ENCODE measurements at regions not wholly inside any gene's neighbourhood (a gene's known extent, or its start where the extent isn't known, plus 50 kb on each side); places are given as distances from the start of the nearest gene placed in this dataset.

- peaks cover 20% of the 10 kb centered on the region for H3K9me3 ChIP-seq (ENCODE audit: control insufficient read depth, low read length)
- no peaks in the 10 kb centered on the region for H3K27me3 ChIP-seq (ENCODE audit: control insufficient read depth in 1 of 2, insufficient read depth in 2 of 2, low read length in 1 of 2)
- WGBS, 2 donors = 56 to 71% methylated on average over 12 of the region's 12 CpGs
- intact Hi-C loops (cut with DNase I) = no loop called here
- ATAC-seq (ENCODE audit: low FRiP score) (no peak), DNase-seq (peak in 1 of 2 donors; percentile 44)
- H3K4me1 ChIP-seq (ENCODE audit: control insufficient read depth in 1 of 2, insufficient read depth in 2 of 2, low read length in 2 of 2) = no peaks in the 10 kb centered on the region
- H3K36me3 ChIP-seq (ENCODE audit: control insufficient read depth in 1 of 2, insufficient read depth in 2 of 2, low read length in 1 of 2) = no peaks in the 10 kb centered on the region
- H3K4me3 ChIP-seq (ENCODE audit: low read length in 2 of 2) = no peak overlapping the region
- H3K27ac ChIP-seq (ENCODE audit: low read depth in 1 of 2, low read length in 2 of 2) = no peak overlapping the region
These were observed 102.2 kb downstream of the KIF26A start for GRCh38 chr14:104240434-104241157.

DNA sequence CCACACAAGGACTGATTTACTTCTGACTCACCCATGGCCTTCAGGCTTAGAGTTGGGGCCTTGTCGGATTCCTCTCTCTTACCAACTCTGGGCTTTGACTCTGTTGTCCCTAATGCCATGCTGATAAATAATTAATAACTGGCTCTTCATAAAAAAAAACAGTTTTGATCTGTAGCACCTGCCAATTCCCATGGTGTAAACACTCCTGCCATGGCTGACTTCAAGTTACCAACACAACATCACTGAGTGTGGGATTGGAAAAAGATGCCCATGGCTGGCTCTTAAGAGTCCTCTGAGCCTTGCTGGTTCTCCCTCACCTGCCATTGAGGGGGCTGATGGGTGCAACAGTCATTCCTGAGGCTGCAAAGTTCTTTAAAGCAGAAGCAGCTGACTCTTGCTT, 104.8 kb downstream of the KIF26A start:
- Histone ChIP-seq H3K4me1 (ENCODE audit: control insufficient read depth in 1 of 2, insufficient read depth in 2 of 2, low read length in 2 of 2) (no peaks in the 10 kb centered on the region), H3K27ac (ENCODE audit: low read depth in 1 of 2, low read length in 2 of 2) (no peak overlapping the region), H3K36me3 (ENCODE audit: control insufficient read depth in 1 of 2, insufficient read depth in 2 of 2, low read length in 1 of 2) (no peaks in the 10 kb centered on the region), H3K9me3 (ENCODE audit: control insufficient read depth, low read length) (peaks cover 12% of the 10 kb centered on the region), H3K27me3 (ENCODE audit: control insufficient read depth in 1 of 2, insufficient read depth in 2 of 2, low read length in 1 of 2) (no peaks in the 10 kb centered on the region), H3K4me3 (ENCODE audit: low read length in 2 of 2) (no peak overlapping the region)
- ATAC-seq (ENCODE audit: low FRiP score) (no peak), DNase-seq (no peak)
- intact Hi-C loops (cut with DNase I) = no loop called here
- WGBS, 2 donors = 72 to 75% methylated on average over 1 of the region's 1 CpG

GRCh38 chr14:104244221-104245011, 106.0 kb downstream of the KIF26A start:
- Histone ChIP-seq H3K9me3 (ENCODE audit: control insufficient read depth, low read length) (peaks cover 9% of the 10 kb centered on the region), H3K4me1 (ENCODE audit: control insufficient read depth in 1 of 2, insufficient read depth in 2 of 2, low read length in 2 of 2) (no peaks in the 10 kb centered on the region), H3K27me3 (ENCODE audit: control insufficient read depth in 1 of 2, insufficient read depth in 2 of 2, low read length in 1 of 2) (no peaks in the 10 kb centered on the region), H3K27ac (ENCODE audit: low read depth in 1 of 2, low read length in 2 of 2) (no peak overlapping the region), H3K36me3 (ENCODE audit: control insufficient read depth in 1 of 2, insufficient read depth in 2 of 2, low read length in 1 of 2) (no peaks in the 10 kb centered on the region), H3K4me3 (ENCODE audit: low read length in 2 of 2) (no peak overlapping the region)
- DNase-seq (peak in 1 of 2 donors; percentile 8), ATAC-seq (ENCODE audit: low FRiP score) (no peak)
- intact Hi-C loops (cut with DNase I) = no loop called here
- WGBS, 2 donors = 68 to 74% methylated on average over 23 of the region's 23 CpGs

GRCh38 chr14:104245075-104245474, 106.7 kb downstream of the KIF26A start:
- intact Hi-C loops (cut with DNase I) = no loop called here
- Histone ChIP-seq H3K9me3 (ENCODE audit: control insufficient read depth, low read length) (peaks cover 9% of the 10 kb centered on the region), H3K36me3 (ENCODE audit: control insufficient read depth in 1 of 2, insufficient read depth in 2 of 2, low read length in 1 of 2) (no peaks in the 10 kb centered on the region), H3K4me3 (ENCODE audit: low read length in 2 of 2) (no peak overlapping the region), H3K4me1 (ENCODE audit: control insufficient read depth in 1 of 2, insufficient read depth in 2 of 2, low read length in 2 of 2) (no peaks in the 10 kb centered on the region), H3K27ac (ENCODE audit: low read depth in 1 of 2, low read length in 2 of 2) (no peak overlapping the region), H3K27me3 (ENCODE audit: control insufficient read depth in 1 of 2, insufficient read depth in 2 of 2, low read length in 1 of 2) (no peaks in the 10 kb centered on the region)
- DNase-seq (no peak), ATAC-seq (ENCODE audit: low FRiP score) (no peak)
- WGBS, 2 donors = 90 to 93% methylated on average over 3 of the region's 3 CpGs

DNA sequence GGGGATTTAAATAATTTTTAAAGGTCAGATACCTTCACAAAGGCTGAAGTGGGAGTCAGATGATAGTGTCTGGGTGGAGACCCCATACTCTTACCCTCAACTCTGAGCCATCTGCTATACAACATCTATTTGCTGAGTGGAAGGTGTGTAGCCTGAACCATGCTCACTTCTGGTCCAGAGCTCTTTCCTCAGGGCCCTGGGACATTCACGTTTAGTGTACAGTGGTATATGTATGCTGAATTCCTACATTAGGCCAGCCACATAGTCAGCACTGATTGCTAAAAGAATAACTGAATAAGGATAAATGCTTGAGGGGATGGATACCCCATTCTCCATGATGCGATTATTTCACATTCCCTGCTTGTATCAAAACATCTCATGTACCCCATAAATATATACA, 107.3 kb downstream of the KIF26A start:
- Histone ChIP-seq H3K27ac (ENCODE audit: low read depth in 1 of 2, low read length in 2 of 2) (no peak overlapping the region), H3K4me1 (ENCODE audit: control insufficient read depth in 1 of 2, insufficient read depth in 2 of 2, low read length in 2 of 2) (no peaks in the 10 kb centered on the region), H3K27me3 (ENCODE audit: control insufficient read depth in 1 of 2, insufficient read depth in 2 of 2, low read length in 1 of 2) (no peaks in the 10 kb centered on the region), H3K36me3 (ENCODE audit: control insufficient read depth in 1 of 2, insufficient read depth in 2 of 2, low read length in 1 of 2) (no peaks in the 10 kb centered on the region), H3K9me3 (ENCODE audit: control insufficient read depth, low read length) (peaks cover 9% of the 10 kb centered on the region), H3K4me3 (ENCODE audit: low read length in 2 of 2) (no peak overlapping the region)
- ATAC-seq (ENCODE audit: low FRiP score) = no peak
- WGBS, 2 donors = 91% methylated on average over 2 of the region's 2 CpGs
- no peak for DNase-seq
- intact Hi-C loops (cut with DNase I) = no loop called here

- H3K27me3 ChIP-seq (ENCODE audit: control insufficient read depth in 1 of 2, insufficient read depth in 2 of 2, low read length in 1 of 2) = no peaks in the 10 kb centered on the region
- H3K4me1 ChIP-seq (ENCODE audit: control insufficient read depth in 1 of 2, insufficient read depth in 2 of 2, low read length in 2 of 2) = no peaks in the 10 kb centered on the region
- no peak overlapping the region for H3K27ac ChIP-seq (ENCODE audit: low read depth in 1 of 2, low read length in 2 of 2)
- no peak for DNase-seq
- no peak for ATAC-seq (ENCODE audit: low FRiP score)
- WGBS, 2 donors = 78 to 84% methylated on average over 19 of the region's 19 CpGs
- H3K9me3 ChIP-seq (ENCODE audit: control insufficient read depth, low read length) = peaks cover 9% of the 10 kb centered on the region
- H3K4me3 ChIP-seq (ENCODE audit: low read length in 2 of 2) = no peak overlapping the region
- H3K36me3 ChIP-seq (ENCODE audit: control insufficient read depth in 1 of 2, insufficient read depth in 2 of 2, low read length in 1 of 2) = no peaks in the 10 kb centered on the region
- intact Hi-C loops (cut with DNase I) = no loop called here
These were observed 108.3 kb downstream of the KIF26A start for GRCh38 chr14:104246401-104247335.

DNA sequence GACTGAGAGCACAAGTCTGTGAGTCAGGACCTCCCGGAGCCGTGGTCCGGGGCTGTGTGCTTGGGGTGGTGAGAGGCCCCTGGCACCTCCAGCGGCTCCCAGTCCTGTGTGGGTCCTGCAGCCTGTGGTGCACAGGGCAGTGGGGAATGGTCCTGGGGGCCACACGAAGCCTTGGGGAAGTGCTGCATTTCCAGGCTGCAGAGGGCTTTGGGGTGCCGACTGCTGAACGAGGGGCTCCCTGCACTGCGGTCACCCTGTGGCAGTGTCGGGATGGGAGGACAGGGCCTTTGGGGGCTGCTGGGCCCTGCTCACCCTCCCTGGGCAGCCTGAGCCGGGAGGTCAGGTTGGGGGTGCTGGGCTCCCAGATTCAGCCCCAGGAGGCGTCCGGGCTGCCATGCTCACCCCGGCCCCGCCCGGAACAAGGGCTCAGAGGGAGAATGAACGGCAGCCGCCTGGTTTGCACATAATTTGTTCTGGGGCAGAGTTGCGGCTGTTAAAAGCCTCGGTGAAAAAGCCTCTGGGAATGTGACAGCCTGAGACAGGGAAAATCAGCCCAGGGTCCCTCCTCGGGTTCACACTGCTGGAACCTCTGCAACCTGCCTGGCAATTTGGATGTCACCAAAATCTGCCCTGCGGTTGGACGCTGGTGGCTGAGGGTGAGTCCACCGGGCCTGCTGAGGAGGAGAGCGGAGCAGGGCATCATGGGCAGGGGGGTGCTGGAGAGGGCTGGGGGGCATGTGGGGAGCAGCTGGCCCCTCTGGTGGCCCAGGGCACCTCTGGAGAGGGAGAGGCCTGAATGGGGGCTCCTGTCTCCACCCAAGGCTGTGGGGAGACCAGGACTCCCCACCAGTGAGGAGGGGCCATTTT, 109.2 kb downstream of the KIF26A start:
- no peaks in the 10 kb centered on the region for H3K4me1 ChIP-seq (ENCODE audit: control insufficient read depth in 1 of 2, insufficient read depth in 2 of 2, low read length in 2 of 2)
- DNase-seq (peak in 1 of 2 donors; percentile 70), ATAC-seq (ENCODE audit: low FRiP score) (no peak)
- no peaks in the 10 kb centered on the region for H3K27me3 ChIP-seq (ENCODE audit: control insufficient read depth in 1 of 2, insufficient read depth in 2 of 2, low read length in 1 of 2)
- no peak overlapping the region for H3K4me3 ChIP-seq (ENCODE audit: low read length in 2 of 2)
- intact Hi-C loops (cut with DNase I) = no loop called here
- WGBS, 2 donors = 80 to 82% methylated on average over 24 of the region's 24 CpGs
- no peaks in the 10 kb centered on the region for H3K36me3 ChIP-seq (ENCODE audit: control insufficient read depth in 1 of 2, insufficient read depth in 2 of 2, low read length in 1 of 2)
- peaks cover 9% of the 10 kb centered on the region for H3K9me3 ChIP-seq (ENCODE audit: control insufficient read depth, low read length)
- no peak overlapping the region for H3K27ac ChIP-seq (ENCODE audit: low read depth in 1 of 2, low read length in 2 of 2)
